ENCODE measurements at regions not wholly inside any gene's neighbourhood (a gene's known extent, or its start where the extent isn't known, plus 50 kb on each side); places are given as distances from the start of the nearest gene placed in this dataset.

DNA sequence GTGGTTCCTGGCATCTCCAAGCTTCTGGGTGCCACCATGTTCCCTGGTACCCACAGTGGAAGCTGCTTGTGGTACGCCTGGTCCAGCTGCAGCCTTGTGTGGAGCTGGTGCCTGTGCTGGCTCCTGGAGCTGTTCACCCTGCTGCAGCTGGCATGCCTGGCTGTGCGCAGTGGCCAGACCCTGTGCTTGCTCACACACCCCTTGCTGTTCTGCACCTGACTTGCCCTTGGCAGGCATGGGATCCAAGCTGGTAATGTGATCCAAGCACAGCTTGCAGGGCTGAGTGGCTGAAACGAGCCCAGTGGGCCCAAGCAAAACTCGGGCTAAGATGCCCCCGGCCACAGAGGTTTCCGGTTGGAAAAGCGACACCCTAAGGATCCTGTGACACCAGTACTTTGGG lies 104.7 kb upstream of the CLMP start:
- TF ChIP-seq, protein P1, sequence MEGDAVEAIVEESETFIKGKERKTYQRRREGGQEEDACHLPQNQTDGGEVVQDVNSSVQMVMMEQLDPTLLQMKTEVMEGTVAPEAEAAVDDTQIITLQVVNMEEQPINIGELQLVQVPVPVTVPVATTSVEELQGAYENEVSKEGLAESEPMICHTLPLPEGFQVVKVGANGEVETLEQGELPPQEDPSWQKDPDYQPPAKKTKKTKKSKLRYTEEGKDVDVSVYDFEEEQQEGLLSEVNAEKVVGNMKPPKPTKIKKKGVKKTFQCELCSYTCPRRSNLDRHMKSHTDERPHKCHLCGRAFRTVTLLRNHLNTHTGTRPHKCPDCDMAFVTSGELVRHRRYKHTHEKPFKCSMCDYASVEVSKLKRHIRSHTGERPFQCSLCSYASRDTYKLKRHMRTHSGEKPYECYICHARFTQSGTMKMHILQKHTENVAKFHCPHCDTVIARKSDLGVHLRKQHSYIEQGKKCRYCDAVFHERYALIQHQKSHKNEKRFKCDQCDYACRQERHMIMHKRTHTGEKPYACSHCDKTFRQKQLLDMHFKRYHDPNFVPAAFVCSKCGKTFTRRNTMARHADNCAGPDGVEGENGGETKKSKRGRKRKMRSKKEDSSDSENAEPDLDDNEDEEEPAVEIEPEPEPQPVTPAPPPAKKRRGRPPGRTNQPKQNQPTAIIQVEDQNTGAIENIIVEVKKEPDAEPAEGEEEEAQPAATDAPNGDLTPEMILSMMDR (IDR thresholded peaks at IDR 0.05; ENCODE audit: insufficient read depth, low read depth, low read length), result no peak
- no peak for TF ChIP-seq EZH2 (IDR thresholded peaks at IDR 0.05; ENCODE audit: insufficient read depth, low read length)

Measured in astrocyte (in vitro differentiated cells and primary cell).